G401 (cell line): ENCODE measurements at regions not wholly inside any gene's neighbourhood (a gene's known extent, or its start where the extent isn't known, plus 50 kb on each side); places are given as distances from the start of the nearest gene placed in this dataset.

Experiments
- DNase-seq: peaks from one replicate; pipeline ENCODE4 v3.0.0-alpha.2; 2015; ENCODE audit warnings: low spot score
- in situ Hi-C: cut with HindIII; loops from 2 replicates; pipeline ENCODE4 v1.10.0; 2016; ENCODE audit warnings: low sequenced_read_pairs, mixed read lengths

DNA sequence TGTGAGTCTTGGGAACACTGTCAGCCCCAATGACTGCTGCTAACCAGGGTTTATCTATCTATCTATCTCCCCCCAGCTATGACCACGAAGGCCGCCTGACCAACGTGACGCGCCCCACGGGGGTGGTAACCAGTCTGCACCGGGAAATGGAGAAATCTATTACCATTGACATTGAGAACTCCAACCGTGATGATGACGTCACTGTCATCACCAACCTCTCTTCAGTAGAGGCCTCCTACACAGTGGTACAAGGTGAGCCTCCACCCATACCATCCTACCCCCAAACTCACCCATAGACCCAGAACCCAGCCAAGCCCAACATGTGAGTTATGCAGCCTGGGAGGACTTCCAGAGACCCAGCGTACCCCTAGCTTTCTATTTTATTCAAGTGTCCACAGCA is 65.4 kb upstream of the WWC1 start:
- DNase-seq = no peak
- in situ Hi-C loops = no loop called here

DNA sequence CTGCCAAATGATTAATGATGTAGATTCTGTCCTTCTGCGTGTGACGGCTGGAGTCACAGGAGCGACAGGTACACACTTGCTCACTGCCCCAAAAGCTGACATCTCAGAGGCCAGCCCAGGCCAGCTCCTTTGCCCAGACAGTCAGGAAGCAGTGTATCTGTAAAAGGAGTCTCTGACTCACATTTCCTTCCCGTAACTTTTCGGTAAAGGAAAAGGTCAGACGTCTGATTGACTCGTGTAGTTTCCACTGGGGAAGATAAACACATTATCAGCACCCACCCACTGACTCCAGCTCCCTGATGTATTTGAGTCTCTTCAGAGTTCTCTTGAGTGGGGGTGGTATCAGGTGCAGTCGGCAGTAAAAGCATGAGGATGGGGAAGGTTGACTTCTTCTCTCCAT is 64.4 kb upstream of the WWC1 start:
- DNase-seq = no peak
- in situ Hi-C loops = no loop called here

DNA sequence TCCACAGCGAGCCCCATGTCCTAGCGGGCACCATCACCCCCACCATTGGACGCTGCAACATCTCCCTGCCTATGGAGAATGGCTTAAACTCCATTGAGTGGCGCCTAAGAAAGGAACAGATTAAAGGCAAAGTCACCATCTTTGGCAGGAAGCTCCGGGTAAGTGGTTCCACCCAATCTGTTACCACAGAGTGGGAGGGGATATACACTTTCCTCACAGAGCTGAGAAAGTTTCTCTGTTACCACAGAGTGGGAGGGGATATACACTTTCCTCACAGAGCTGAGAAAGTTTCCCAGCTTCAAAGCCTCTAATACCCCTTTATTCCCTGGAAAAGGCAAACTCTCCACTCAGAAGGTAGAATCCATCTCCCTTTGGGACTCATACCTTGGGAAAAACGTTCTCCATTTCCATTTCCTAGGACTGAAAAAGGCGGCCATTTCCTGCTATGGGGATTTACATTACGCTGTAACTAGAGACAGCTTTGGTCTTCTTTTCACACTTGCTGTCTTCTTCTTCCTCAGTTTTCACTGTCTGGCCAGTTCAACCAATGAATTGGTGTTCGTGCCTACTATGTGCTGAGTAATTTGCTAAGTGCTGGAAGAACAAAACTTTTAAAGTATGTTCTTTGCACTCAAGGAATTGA is 63.4 kb upstream of the WWC1 start:
- DNase-seq = no peak
- in situ Hi-C loops = no loop called here

DNA sequence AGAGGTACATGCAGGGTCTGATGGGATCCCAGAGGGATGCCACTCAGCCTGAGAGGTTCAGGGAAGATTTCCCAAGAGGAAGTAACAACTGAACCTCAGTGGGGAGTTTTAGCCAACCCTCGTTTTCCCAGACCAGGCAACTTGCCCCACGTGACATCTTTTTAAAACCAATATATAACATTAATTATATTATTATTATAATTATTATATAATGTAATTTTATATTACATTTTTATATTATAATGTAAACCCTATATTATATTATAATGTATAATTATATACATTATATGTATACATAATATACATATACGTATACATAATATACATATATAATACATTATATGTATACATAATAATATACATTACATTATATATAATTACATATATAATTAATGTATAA is 62.8 kb upstream of the WWC1 start:
- in situ Hi-C loops = no loop called here
- DNase-seq = no peak

GRCh38 chr5:168234133-168234532 is 57.3 kb upstream of the WWC1 start:
- DNase-seq = no peak
- in situ Hi-C loops = no loop called here

DNA sequence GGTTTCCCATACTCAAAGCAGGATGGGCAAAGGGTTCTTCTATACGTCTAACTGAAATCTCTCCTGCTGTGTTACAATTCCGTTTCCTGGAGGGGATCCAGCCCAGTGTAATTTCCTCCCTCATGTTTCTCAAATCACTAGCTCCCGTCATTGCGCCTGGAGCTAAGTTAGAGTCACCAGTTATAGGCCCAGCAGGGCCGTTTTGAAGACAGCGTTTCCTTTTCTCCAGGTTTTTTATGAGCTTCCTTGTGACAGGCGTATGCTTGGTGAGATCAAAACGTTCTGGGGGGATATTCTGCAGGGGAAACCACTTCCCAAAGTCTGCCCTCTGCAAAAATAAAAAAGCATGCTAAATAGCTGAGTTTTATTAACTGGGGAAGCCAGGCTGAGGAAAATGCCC is 53.0 kb upstream of the WWC1 start:
- in situ Hi-C loops = no loop called here
- peak; percentile 45 for DNase-seq

- in situ Hi-C loops = no loop called here
- DNase-seq = peak; percentile 28
Observed at GRCh38 chr5:168239325-168239724, 52.1 kb upstream of the WWC1 start.
